Islet precursor cell (in vitro differentiated cells): ENCODE measurements at regions not wholly inside any gene's neighbourhood (a gene's known extent, or its start where the extent isn't known, plus 50 kb on each side); places are given as distances from the start of the nearest gene placed in this dataset.

Experiments used
- DNase-seq: peaks from one replicate; pipeline ENCODE4 v3.0.0-alpha.2; 2018

DNA sequence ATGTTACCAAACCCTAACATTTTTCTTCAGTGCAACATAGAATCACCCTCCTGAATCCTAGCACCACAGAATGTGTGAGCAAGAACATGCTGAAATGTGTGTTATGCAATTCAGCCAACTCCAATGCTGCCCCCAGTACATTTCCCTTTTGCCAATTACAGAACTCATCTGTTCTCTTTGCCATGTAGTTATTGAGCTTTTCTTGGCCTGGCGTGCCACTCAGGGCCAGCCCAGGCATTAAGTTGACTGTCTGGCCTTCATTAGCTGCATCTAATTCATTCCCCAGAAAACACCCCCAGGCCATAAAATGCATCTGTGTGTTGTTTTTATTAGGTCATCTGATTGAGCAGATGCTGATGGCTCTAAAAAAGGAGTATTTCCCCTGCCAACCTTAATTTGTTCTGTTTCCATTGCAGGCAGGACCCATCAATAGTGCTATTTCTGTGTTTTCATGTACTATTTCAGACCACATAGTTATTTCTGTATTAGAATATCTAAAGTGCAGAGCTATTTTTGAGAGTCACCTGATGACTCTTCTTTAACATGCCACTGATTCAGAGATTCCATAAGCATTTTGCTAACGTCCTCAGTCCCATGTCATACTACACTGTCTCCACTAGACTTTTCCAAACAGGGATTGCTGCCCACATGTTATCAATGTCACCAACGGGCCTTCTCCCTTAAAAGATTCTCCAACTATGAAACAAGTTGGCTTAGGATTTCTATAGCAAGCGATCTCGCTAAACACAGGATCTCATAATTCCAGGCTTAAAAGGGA is 969.7 kb downstream of the CDH11 start:
- no peak for DNase-seq

DNA sequence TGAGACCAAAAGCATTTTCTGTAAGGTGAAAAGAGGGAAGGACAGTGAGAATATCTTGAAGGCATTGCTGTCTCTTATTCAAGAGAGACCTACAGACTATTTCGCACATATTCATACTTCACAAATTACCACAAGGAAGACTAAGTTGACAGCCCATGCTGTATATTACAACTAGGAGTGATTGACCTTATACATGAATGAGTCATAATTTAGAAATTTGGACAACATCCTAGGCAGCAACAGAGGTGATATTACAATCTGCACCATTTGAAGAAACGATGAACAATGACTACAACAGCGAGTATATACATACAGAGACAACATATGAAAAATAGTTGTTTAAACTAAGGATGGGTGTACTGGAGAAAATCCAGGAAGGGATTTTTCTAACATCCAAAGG is 971.7 kb downstream of the CDH11 start:
- DNase-seq = no peak

- DNase-seq = no peak
These were observed 972.1 kb downstream of the CDH11 start for GRCh38 chr16:64149756-64150155.

GRCh38 chr16:64148356-64148755 is 973.5 kb downstream of the CDH11 start:
- no peak for DNase-seq

- no peak for DNase-seq
These were observed 973.9 kb downstream of the CDH11 start for GRCh38 chr16:64147941-64148340.

- DNase-seq = no peak
These were observed 977.2 kb downstream of the CDH11 start for GRCh38 chr16:64144617-64145016.

DNA sequence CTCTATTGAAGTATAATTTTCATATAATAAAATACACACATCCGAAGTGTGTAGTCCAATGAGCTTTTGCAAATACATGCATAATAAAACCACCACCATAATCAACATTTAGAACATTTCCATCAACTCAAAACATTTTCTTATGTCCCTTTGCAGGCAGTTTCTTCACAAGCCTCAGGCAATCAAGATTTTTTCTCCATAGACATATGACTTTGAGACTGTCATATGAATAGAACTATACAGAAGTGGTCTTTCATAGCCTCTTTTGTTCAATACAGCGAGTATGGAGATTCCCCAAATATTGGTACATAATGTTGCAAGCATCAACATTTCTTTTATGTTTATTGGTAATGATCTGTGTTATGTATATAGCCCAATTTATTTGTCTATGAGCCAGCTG is 983.2 kb downstream of the CDH11 start:
- DNase-seq = no peak

GRCh38 chr16:64138006-64138405 is 983.9 kb downstream of the CDH11 start:
- no peak for DNase-seq

DNA sequence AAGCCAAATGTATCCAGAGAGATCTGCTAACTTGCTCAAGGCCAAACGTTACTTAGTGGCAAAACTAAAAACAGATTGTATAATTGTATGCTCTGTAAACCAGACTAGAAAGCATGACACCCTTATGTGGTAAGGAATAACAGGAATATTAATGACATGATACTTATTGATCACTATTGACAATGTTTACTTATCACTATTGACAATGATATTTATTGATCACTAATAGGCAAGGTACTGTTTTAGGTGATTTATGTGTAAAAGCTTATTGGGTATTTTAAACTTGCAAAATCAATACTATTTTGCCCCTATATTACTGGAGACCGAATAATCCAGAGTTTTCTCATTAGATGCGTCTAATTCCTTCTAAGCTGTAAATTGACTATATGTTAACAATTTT is 985.1 kb downstream of the CDH11 start:
- no peak for DNase-seq

- DNase-seq = no peak
These were observed 985.5 kb downstream of the CDH11 start for GRCh38 chr16:64136314-64136713.

DNA sequence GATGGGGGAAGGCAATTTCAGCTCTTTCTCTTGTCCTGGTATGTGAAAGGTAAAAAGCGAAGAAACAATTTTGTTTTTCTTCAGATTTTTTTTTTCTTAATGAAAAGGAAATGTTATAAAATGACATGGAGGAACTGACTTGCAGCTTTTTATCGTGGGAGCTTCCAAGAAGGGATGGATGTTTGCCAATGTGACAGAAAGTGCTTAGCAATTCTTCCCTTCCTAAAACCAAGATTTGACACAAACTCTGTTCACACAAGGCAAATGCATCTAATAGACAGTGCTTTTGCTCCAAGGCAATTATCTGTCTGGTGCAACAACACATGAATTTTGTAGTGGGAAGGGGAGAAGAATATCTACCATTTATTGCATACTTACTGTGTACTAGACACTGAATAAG is 988.5 kb downstream of the CDH11 start:
- no peak for DNase-seq

- DNase-seq = no peak
These were observed 989.0 kb downstream of the CDH11 start for GRCh38 chr16:64132759-64133361.

DNA sequence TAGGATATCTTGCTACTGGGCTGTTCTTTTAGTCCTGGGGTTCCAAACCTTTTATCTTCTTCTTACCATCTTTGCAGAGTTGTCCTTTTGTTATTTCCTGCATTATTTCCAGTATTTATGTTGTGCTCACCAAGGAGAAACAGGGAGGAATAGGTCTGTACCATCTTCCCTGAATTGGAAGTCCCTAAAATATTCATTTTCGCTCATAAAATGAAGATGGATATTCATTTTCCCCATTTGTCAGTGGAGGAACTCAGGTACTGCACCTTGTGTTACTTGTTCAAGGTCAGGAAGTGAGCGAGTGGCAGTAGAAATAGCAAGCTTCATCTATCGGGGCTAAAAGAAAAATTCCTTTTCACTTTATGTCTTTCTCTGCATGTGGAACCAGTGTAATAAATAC is 989.7 kb downstream of the CDH11 start:
- DNase-seq = no peak

DNA sequence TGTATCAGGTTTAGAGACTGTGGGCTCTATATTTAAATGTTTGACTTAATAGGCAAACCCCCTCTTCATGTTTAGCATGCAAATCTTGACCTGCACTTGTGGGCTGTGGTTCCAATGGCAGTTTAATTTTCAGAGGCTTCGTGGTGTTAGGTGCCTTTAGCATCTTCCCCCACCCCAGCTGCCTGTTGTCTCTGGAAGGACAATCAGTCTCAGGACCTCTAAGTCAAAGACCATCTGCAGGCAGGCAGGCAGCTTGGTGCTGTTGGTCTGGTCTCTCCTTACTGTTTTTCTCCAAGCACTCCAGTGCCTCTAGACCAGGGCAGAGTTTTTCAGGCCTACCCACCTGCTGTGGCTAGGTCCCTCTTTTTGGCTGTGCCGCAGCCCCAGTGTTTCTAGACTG is 990.4 kb downstream of the CDH11 start:
- DNase-seq = no peak

- no peak for DNase-seq
These were observed 991.7 kb downstream of the CDH11 start for GRCh38 chr16:64130140-64130539.

DNA sequence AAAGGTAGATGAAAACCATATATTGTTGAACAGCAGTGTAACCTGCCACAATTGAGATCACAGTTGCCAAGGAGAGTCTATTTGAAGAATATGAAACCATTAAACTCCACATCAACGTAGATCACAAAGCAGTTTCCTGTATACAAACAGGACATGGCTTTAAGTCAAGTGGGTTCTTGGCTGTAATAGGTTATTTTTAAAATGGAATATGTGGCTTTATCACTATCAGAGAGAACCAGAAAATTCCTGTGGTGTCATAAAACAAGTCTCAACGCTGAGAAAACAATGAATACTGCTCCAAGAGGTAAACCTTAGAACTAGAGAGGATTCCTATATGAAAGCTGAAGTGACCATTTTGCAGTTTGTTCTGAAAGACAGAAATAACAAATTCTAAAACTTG is 999.7 kb downstream of the CDH11 start:
- no peak for DNase-seq

DNA sequence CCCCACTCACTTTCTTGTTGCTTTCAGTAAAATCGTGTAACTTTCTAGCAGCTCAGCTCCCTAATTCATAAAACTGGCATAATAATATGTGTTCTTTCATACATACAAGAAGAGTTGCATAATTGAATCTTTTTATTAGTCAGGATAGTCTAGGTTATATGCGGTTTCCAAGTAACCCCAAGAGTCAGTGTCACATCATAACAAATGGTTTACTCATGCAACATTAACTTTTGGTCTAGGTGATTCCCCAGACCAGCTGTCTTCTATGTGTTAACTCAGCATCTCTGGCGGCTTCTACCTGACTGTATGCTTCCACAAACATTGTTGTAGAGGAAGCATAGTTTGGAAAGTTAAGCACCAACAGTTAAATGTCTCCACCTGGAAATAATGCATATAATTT is 1000.4 kb downstream of the CDH11 start:
- DNase-seq = no peak

DNA sequence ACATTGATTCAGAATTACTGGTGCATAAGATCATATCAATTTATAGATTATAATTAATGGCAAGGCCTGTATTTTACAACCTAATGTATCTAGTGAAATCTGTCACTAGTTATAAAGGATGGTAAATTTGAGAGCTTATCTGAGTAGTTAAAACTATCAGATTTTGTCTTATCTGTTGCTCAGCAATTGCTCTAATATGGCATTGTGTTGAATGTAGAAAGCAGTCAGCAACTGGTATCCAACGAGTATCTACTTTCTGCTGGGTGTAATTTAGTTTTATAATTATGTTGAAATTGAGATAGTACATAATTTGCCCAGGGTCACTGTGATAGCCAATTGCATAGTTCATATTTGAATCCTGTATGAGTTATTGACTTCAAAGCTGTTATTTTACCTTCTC is 1005.7 kb downstream of the CDH11 start:
- no peak for DNase-seq

DNA sequence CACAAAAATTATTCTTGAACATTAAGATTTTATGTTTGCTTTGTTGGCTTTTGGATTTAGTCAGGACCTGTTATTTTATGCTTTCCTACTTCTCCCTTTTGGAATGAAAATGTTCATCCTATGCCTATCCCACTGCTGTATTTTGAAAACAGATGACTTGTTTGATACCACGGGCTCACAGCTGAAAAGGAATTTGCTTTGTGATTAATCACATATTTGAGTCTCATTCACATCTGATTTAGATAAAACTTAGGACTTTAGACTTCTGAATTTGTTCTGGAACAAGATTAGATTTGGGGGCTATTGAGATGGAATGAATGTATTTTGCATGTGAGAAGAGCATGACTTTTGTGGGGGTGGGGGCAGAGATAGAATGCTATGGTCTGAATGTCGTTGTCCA is 1012.6 kb downstream of the CDH11 start:
- DNase-seq = no peak

DNA sequence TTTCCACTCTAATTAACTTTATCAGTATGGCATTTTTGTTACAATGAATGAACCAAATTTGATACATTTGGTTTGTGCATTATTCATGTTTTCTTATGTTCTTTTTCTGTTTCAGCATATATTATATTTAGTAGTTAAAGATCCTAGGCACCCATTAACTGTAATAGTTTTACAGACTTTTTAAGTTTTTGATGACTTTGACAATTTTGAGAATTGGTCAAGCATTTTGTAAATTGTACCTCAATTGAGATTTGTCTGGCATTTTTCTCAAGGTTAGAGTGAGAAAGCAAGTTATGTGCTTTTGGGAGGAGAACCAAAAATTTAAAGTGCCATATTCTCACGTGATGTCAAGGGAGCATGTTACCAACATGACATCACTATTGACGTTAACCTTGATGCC is 1019.2 kb downstream of the CDH11 start:
- no peak for DNase-seq

- DNase-seq = no peak
These were observed 1023.4 kb downstream of the CDH11 start for GRCh38 chr16:64098451-64098850.

DNA sequence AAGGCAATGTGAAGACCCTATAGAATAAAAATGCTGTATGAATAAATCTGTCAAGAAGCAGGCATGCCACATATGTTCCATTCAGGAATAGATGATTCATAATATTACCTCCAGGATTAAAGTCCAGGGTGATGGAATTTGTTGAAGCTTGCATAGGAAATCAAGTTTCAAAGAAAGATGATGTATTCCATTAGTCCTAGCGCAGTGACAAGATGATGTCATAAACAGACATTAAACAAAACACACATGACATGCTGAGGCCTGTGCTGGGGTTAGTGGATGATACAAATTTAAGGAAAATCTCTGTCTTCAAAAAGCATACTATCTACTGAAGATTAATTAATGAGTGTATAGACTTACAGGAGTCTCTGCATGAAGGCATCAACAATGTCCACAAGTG is 1025.2 kb downstream of the CDH11 start:
- DNase-seq = no peak

GRCh38 chr16:64094992-64095634 is 1026.8 kb downstream of the CDH11 start:
- DNase-seq = no peak

- DNase-seq = no peak
These were observed 1027.5 kb downstream of the CDH11 start for GRCh38 chr16:64094181-64094965.
